ENCODE measurements at regions not wholly inside any gene's neighbourhood (a gene's known extent, or its start where the extent isn't known, plus 50 kb on each side); places are given as distances from the start of the nearest gene placed in this dataset.

DNA sequence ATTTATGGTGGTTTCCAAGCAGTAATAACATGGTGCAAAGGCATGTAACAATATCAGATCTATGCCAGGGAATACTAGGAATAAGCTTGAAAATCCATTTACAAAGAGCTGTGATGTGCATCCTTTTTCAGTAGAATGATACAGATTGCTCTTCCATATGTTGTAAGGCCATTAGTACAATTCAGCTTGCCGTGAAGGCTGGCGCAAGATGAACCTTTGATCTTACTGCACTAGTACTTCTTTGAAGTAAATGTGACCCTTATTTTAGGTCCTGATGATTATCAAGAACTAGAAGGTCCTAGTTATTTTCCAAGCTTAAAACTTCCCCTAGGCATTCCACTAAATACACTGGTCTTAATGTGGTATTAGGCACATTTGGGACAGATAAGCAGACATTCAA, 210.1 kb upstream of the CD96 start (continued):
- TF ChIP-seq REST (IDR thresholded peaks at IDR 0.05; ENCODE audit: low read depth, low read length) = no peak
- no peak for TF ChIP-seq RXRA (IDR thresholded peaks at IDR 0.05; ENCODE audit: borderline replicate concordance, low read depth)
- no peak for TF ChIP-seq YY1 (IDR thresholded peaks at IDR 0.05; ENCODE audit: low read depth)
- TF ChIP-seq TEAD4 (IDR thresholded peaks at IDR 0.05; ENCODE audit: borderline replicate concordance, insufficient read depth) = no peak
- no peak for TF ChIP-seq CHD2 (IDR thresholded peaks at IDR 0.05; ENCODE audit: low read length, partially characterized antibody)
- no peak for TF ChIP-seq ELF1 (IDR thresholded peaks at IDR 0.05)

- CTCF ChIA-PET = no interaction called here
- Histone ChIP-seq H3K79me2 (ENCODE audit: insufficient read depth) (no peaks in the 10 kb centered on the region), H3K9ac (no peak overlapping the region), H3K36me3 (replicated peaks in 1 of 2; ENCODE audit: control insufficient read depth in 1 of 2, insufficient read depth in 2 of 2, low read length in 1 of 2) (no peaks in the 10 kb centered on the region), H3K4me3 (ENCODE audit: low read depth in 2 of 2, low read length in 1 of 2) (no peak overlapping the region), H3K27me3 (ENCODE audit: insufficient read depth) (no peaks in the 10 kb centered on the region), H3K4me1 (ENCODE audit: control insufficient read depth in 1 of 2, insufficient read depth in 2 of 2, low read depth in 1 of 2, low read length in 1 of 2) (peaks cover 4 to 5% of the 10 kb centered on the region in 2 experiments; a peak in 2 of 4 replicates), H2AFZ (ENCODE audit: low read depth) (no peak overlapping the region), H3K4me2 (no peak overlapping the region), H3K9me3 (no peaks in the 10 kb centered on the region), H3K9me2 (no peaks in the 10 kb centered on the region), H3F3A (replicated peaks; ENCODE audit: insufficient read depth) (peaks cover 16% of the 10 kb centered on the region), H4K20me1 (ENCODE audit: insufficient read depth) (no peaks in the 10 kb centered on the region), H3K27ac (ENCODE audit: low read depth in 2 of 2, low read length in 1 of 2) (no peak overlapping the region)
- DNase-seq = no peak
- 79% methylated on average over 3 of the region's 3 CpGs for WGBS (ENCODE audit: low lambda C conversion rate)
- TF ChIP-seq EP300 (IDR thresholded peaks at IDR 0.05; ENCODE audit: borderline replicate concordance in 1 of 2, low read depth in 1 of 2, low read length in 1 of 2) = no peak
- POLR2A ChIA-PET = no interaction called here
Observed at GRCh38 chr3:111332488-111333080, 209.4 kb upstream of the CD96 start.

DNA sequence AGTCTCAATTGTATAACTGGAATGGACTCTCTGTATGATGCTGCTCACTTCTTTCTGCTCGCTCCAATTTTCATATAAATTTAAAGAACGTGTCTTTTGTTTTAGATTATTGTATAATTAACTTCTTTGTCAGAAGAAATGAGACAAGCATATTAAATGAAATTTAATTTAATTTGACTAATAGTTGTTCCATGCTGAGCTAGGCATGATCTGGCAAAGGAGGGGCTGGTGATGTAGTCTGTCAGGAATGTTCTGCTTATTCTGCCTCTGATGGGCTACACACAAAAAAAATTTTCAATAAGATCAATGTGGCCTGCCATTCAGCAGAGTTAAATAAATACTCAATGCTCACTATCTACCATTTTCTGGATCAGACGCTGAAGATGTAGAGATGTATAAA, 208.4 kb upstream of the CD96 start:
- ChIA-PET CTCF (interaction anchor here (1.4 kb wide), 1 partner anchor 23 kb away, joined by 3 read pairs; no protein-coding TSS in a partner anchor), POLR2A (no interaction called here)
- H3K27me3 ChIP-seq (ENCODE audit: insufficient read depth) = no peaks in the 10 kb centered on the region
- no peaks in the 10 kb centered on the region for H3K9me2 ChIP-seq
- no peak overlapping the region for H3K4me2 ChIP-seq
- H3F3A ChIP-seq (replicated peaks; ENCODE audit: insufficient read depth) = peaks cover 16% of the 10 kb centered on the region
- WGBS (ENCODE audit: low lambda C conversion rate) = 53% methylated on average over 3 of the region's 3 CpGs
- H3K36me3 ChIP-seq (replicated peaks in 1 of 2; ENCODE audit: control insufficient read depth in 1 of 2, insufficient read depth in 2 of 2, low read length in 1 of 2) = no peaks in the 10 kb centered on the region
- no peaks in the 10 kb centered on the region for H3K9me3 ChIP-seq
- no peak overlapping the region for H3K4me3 ChIP-seq (ENCODE audit: low read depth in 2 of 2, low read length in 1 of 2)
- no peak for DNase-seq
- no peaks in the 10 kb centered on the region for H3K79me2 ChIP-seq (ENCODE audit: insufficient read depth)
- no peak overlapping the region for H3K27ac ChIP-seq (ENCODE audit: low read depth in 2 of 2, low read length in 1 of 2)
- H3K4me1 ChIP-seq (ENCODE audit: control insufficient read depth in 1 of 2, insufficient read depth in 2 of 2, low read depth in 1 of 2, low read length in 1 of 2) = peaks cover 4 to 5% of the 10 kb centered on the region in 2 experiments; a peak in 2 of 4 replicates
- no peaks in the 10 kb centered on the region for H4K20me1 ChIP-seq (ENCODE audit: insufficient read depth)
- H2AFZ ChIP-seq (ENCODE audit: low read depth) = peak overlapping the region; percentile 42; the same call in 1 of the 2 replicates
- no peak overlapping the region for H3K9ac ChIP-seq
- TF ChIP-seq PBX3 (IDR thresholded peaks at IDR 0.05) (peak; percentile 42; the same call in 1 of the 2 replicates), FOXJ3 (CRISPR knock-in tag; IDR thresholded peaks at IDR 0.05) (no peak), SIN3A (IDR thresholded peaks at IDR 0.05; ENCODE audit: borderline replicate concordance, low read depth, low read length) (no peak), TCF12 (IDR thresholded peaks at IDR 0.05) (peak; percentile 54), JUND (IDR thresholded peaks at IDR 0.05) (peak; percentile 61), EZH2phosphoT487 (IDR thresholded peaks at IDR 0.05; ENCODE audit: borderline replicate concordance, low read depth) (no peak), GABPA (IDR thresholded peaks at IDR 0.05; ENCODE audit: low read depth) (no peak), FOSL2 (IDR thresholded peaks at IDR 0.05; ENCODE audit: borderline replicate concordance, low read depth) (peak; percentile 49; the same call in 1 of the 2 replicates), NFIC (IDR thresholded peaks at IDR 0.05; ENCODE audit: borderline replicate concordance) (peak; percentile 44; the same call in 1 of the 2 replicates), GATA2 (CRISPR knock-in tag; IDR thresholded peaks at IDR 0.05) (no peak), NRF1 (IDR thresholded peaks at IDR 0.05; ENCODE audit: low read depth, low read length) (no peak), RAD21 (IDR thresholded peaks at IDR 0.05; ENCODE audit: low read length) (no peak)
- TF ChIP-seq, protein P1, sequence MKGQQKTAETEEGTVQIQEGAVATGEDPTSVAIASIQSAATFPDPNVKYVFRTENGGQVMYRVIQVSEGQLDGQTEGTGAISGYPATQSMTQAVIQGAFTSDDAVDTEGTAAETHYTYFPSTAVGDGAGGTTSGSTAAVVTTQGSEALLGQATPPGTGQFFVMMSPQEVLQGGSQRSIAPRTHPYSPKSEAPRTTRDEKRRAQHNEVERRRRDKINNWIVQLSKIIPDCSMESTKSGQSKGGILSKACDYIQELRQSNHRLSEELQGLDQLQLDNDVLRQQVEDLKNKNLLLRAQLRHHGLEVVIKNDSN (IDR thresholded peaks at IDR 0.05; ENCODE audit: borderline replicate concordance, low read depth) = no peak
